ENCODE measurements at regions not wholly inside any gene's neighbourhood (a gene's known extent, or its start where the extent isn't known, plus 50 kb on each side); places are given as distances from the start of the nearest gene placed in this dataset.

DNA sequence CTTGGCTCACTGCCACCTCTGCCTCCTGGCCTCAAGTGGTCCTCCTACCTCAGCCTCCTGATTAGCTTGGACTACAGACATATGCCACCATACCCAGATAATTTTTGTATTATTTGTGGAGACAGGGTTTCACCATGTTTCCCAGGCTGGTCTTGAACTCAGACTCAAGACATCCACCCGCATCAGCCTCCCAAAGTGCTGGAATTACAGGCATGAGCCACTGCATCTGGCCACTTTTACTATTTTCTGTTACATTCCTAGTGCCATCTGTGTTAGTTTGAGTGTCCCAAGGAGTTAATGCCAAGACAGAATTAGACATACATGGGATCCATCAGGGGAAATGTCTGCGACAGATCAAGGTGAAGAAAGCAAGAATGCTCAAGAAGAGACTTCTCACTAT, 288.2 kb upstream of the CTSO start:
- intact Hi-C loops (cut with DNase I), result no loop called here
- H3K4me3 ChIP-seq, result no peak overlapping the region
- 63% methylated on average over 2 of the region's 2 CpGs for WGBS
- no peaks in the 10 kb centered on the region for H3K36me3 ChIP-seq
- no peaks in the 10 kb centered on the region for H3K27me3 ChIP-seq (replicated peaks; ENCODE audit: insufficient read depth)
- H3K9me3 ChIP-seq, result no peaks in the 10 kb centered on the region
- H3K4me1 ChIP-seq (replicated peaks), result no peaks in the 10 kb centered on the region
- TF ChIP-seq POLR2A (IDR thresholded peaks at IDR 0.05) (no peak), POLR2AphosphoS5 (IDR thresholded peaks at IDR 0.05) (no peak)
- TF ChIP-seq, protein P1, sequence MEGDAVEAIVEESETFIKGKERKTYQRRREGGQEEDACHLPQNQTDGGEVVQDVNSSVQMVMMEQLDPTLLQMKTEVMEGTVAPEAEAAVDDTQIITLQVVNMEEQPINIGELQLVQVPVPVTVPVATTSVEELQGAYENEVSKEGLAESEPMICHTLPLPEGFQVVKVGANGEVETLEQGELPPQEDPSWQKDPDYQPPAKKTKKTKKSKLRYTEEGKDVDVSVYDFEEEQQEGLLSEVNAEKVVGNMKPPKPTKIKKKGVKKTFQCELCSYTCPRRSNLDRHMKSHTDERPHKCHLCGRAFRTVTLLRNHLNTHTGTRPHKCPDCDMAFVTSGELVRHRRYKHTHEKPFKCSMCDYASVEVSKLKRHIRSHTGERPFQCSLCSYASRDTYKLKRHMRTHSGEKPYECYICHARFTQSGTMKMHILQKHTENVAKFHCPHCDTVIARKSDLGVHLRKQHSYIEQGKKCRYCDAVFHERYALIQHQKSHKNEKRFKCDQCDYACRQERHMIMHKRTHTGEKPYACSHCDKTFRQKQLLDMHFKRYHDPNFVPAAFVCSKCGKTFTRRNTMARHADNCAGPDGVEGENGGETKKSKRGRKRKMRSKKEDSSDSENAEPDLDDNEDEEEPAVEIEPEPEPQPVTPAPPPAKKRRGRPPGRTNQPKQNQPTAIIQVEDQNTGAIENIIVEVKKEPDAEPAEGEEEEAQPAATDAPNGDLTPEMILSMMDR (IDR thresholded peaks at IDR 0.05), result no peak
- no peak overlapping the region for H3K27ac ChIP-seq
- no peak for DNase-seq (ENCODE audit: low spot score)

- intact Hi-C loops (cut with DNase I), result no loop called here
- H3K36me3 ChIP-seq, result no peaks in the 10 kb centered on the region
- no peak overlapping the region for H3K27ac ChIP-seq
- 75% methylated on average over 3 of the region's 3 CpGs for WGBS
- no peaks in the 10 kb centered on the region for H3K4me1 ChIP-seq (replicated peaks)
- H3K27me3 ChIP-seq (replicated peaks; ENCODE audit: insufficient read depth), result no peaks in the 10 kb centered on the region
- no peak for DNase-seq (ENCODE audit: low spot score)
- no peak overlapping the region for H3K4me3 ChIP-seq
- H3K9me3 ChIP-seq, result no peaks in the 10 kb centered on the region
- TF ChIP-seq, protein P1 (IDR thresholded peaks at IDR 0.05), result no peak
- TF ChIP-seq POLR2A (IDR thresholded peaks at IDR 0.05), result no peak
- TF ChIP-seq POLR2AphosphoS5 (IDR thresholded peaks at IDR 0.05), result no peak
Observed at GRCh38 chr4:156238171-156238570, 284.5 kb upstream of the CTSO start.

GRCh38 chr4:156237231-156237630, 283.6 kb upstream of the CTSO start:
- H3K9me3 ChIP-seq, result no peaks in the 10 kb centered on the region
- DNase-seq (ENCODE audit: low spot score), result no peak
- no peak overlapping the region for H3K27ac ChIP-seq
- intact Hi-C loops (cut with DNase I), result no loop called here
- no peak for TF ChIP-seq POLR2A (IDR thresholded peaks at IDR 0.05)
- TF ChIP-seq POLR2AphosphoS5 (IDR thresholded peaks at IDR 0.05), result no peak
- WGBS, result 55% methylated on average over 11 of the region's 11 CpGs
- H3K36me3 ChIP-seq, result no peaks in the 10 kb centered on the region
- H3K4me3 ChIP-seq, result no peak overlapping the region
- no peaks in the 10 kb centered on the region for H3K27me3 ChIP-seq (replicated peaks; ENCODE audit: insufficient read depth)
- no peaks in the 10 kb centered on the region for H3K4me1 ChIP-seq (replicated peaks)

DNA sequence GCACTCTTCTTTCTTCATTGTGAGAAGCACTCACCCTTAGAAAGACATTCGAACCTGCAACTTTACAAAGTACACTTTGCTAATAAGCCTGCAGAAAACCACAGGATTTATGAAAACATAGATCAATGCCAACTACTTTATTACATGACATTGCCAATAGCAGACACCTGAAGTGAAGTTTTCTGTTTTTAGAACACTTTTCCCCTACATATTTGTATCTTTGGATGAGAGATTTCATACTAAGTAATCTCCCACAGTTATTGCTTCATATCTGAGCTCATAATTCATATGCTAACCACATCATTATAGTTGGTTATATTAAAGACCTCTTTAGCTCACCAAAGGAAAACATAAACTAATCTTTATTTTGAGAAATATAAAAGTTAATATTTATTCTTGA, 276.5 kb upstream of the CTSO start:
- H3K27me3 ChIP-seq (replicated peaks; ENCODE audit: insufficient read depth), result no peaks in the 10 kb centered on the region
- no peaks in the 10 kb centered on the region for H3K36me3 ChIP-seq
- H3K4me3 ChIP-seq, result no peak overlapping the region
- DNase-seq (ENCODE audit: low spot score), result no peak
- H3K27ac ChIP-seq, result no peak overlapping the region
- H3K4me1 ChIP-seq (replicated peaks), result no peaks in the 10 kb centered on the region
- intact Hi-C loops (cut with DNase I), result no loop called here
- TF ChIP-seq, protein P1 (IDR thresholded peaks at IDR 0.05), result no peak
- no peak for TF ChIP-seq POLR2A (IDR thresholded peaks at IDR 0.05)
- TF ChIP-seq POLR2AphosphoS5 (IDR thresholded peaks at IDR 0.05), result no peak
- H3K9me3 ChIP-seq, result no peaks in the 10 kb centered on the region
- WGBS, result 52% methylated on average over 1 of the region's 1 CpG

DNA sequence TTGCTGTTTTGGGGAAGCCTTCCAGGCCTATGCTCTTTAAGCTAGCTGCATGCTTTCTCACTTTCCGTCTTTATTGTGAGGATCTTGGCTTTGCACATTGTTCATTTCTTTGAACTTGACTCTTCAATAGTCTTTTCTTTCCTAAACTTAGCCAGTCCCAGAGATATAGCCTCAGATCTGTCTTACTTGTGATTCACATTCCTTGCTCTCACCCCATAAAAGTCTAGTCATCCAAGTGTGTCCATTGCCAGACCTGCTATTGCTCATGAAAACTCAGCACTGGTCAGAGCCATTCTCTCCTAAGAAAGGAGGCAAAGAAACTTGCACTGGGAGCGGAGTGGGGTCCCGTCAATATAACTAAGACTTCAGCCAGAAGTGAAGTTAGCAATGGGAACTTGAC, 275.0 kb upstream of the CTSO start:
- no peaks in the 10 kb centered on the region for H3K36me3 ChIP-seq
- intact Hi-C loops (cut with DNase I), result no loop called here
- no peak overlapping the region for H3K4me3 ChIP-seq
- TF ChIP-seq POLR2AphosphoS5 (IDR thresholded peaks at IDR 0.05), result no peak
- no peak for TF ChIP-seq POLR2A (IDR thresholded peaks at IDR 0.05)
- TF ChIP-seq, protein P1 (IDR thresholded peaks at IDR 0.05), result no peak
- H3K4me1 ChIP-seq (replicated peaks), result no peaks in the 10 kb centered on the region
- no peak for DNase-seq (ENCODE audit: low spot score)
- no peaks in the 10 kb centered on the region for H3K27me3 ChIP-seq (replicated peaks; ENCODE audit: insufficient read depth)
- no peak overlapping the region for H3K27ac ChIP-seq
- H3K9me3 ChIP-seq, result no peaks in the 10 kb centered on the region
- WGBS, result 36% methylated on average over 3 of the region's 3 CpGs

Measured in prostate gland (tissue), 2 donors.